Osteocyte (in vitro differentiated cells): ENCODE measurements at regions not wholly inside any gene's neighbourhood (a gene's known extent, or its start where the extent isn't known, plus 50 kb on each side); places are given as distances from the start of the nearest gene placed in this dataset.

Experiments
- DNase-seq: peaks from one replicate; pipeline ENCODE4 v3.0.0; 2021; ENCODE audit warnings: mixed read lengths; ENCODE audit not compliant: unreplicated experiment; ENCODE audit errors: extremely low spot score
- H3K27ac Mint-ChIP-seq: one replicate; pipeline ENCODE4 v1.8.0; 2021; ENCODE audit warnings: mild to moderate bottlenecking, mixed read lengths; ENCODE audit not compliant: unreplicated experiment
- H3K27me3 Mint-ChIP-seq: one replicate; pipeline ENCODE4 v1.8.0; 2021; ENCODE audit warnings: mixed read lengths; ENCODE audit not compliant: unreplicated experiment
- H3K36me3 Mint-ChIP-seq: one replicate; pipeline ENCODE4 v1.8.0; 2021; ENCODE audit warnings: mixed read lengths; ENCODE audit not compliant: unreplicated experiment
- H3K4me1 Mint-ChIP-seq: one replicate; pipeline ENCODE4 v1.8.0; 2021; ENCODE audit warnings: mixed read lengths; ENCODE audit not compliant: unreplicated experiment
- H3K4me3 Mint-ChIP-seq: one replicate; pipeline ENCODE4 v1.8.0; 2021; ENCODE audit warnings: mild to moderate bottlenecking, moderate library complexity, mixed read lengths; ENCODE audit not compliant: unreplicated experiment
- H3K9me3 Mint-ChIP-seq: one replicate; pipeline ENCODE4 v1.8.0; 2021; ENCODE audit warnings: mixed read lengths; ENCODE audit not compliant: unreplicated experiment
- TF ChIP-seq, protein P1 (sequence below): fragments of 200-600 bp; sonication (generic); IDR thresholded peaks from 2 replicates; pipeline ENCODE4 v1.5.0; 2021; ENCODE audit warnings: antibody characterized with exemption, mild to moderate bottlenecking, moderate library complexity

DNA sequence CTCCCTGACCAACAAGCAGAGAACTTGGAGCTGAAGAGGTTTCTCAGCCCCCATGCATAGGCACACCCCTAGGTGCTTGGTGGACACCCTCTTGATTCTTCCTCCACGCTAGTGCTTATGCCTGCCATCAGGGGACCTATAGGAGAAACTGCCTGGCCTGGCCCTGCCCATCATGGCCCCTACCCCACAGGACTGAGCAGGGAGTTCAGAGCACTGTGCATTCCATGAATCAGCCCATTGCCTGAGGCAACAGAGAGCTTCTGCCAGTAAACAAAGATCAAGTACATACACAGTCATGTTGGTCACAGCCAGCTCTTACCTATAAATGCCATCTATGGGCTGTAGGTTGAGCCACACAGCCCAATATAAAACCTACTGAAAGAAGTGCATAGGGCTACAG is 99.1 kb upstream of the EDNRA start:
- Mint-ChIP-seq H3K4me1 (no peaks in the 10 kb centered on the region), H3K27me3 (no peaks in the 10 kb centered on the region), H3K4me3 (no peak overlapping the region), H3K27ac (no peak overlapping the region), H3K9me3 (peaks cover 23% of the 10 kb centered on the region), H3K36me3 (peaks cover 6% of the 10 kb centered on the region)
- DNase-seq, result no peak
- TF ChIP-seq, protein P1, sequence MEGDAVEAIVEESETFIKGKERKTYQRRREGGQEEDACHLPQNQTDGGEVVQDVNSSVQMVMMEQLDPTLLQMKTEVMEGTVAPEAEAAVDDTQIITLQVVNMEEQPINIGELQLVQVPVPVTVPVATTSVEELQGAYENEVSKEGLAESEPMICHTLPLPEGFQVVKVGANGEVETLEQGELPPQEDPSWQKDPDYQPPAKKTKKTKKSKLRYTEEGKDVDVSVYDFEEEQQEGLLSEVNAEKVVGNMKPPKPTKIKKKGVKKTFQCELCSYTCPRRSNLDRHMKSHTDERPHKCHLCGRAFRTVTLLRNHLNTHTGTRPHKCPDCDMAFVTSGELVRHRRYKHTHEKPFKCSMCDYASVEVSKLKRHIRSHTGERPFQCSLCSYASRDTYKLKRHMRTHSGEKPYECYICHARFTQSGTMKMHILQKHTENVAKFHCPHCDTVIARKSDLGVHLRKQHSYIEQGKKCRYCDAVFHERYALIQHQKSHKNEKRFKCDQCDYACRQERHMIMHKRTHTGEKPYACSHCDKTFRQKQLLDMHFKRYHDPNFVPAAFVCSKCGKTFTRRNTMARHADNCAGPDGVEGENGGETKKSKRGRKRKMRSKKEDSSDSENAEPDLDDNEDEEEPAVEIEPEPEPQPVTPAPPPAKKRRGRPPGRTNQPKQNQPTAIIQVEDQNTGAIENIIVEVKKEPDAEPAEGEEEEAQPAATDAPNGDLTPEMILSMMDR, result no peak

DNA sequence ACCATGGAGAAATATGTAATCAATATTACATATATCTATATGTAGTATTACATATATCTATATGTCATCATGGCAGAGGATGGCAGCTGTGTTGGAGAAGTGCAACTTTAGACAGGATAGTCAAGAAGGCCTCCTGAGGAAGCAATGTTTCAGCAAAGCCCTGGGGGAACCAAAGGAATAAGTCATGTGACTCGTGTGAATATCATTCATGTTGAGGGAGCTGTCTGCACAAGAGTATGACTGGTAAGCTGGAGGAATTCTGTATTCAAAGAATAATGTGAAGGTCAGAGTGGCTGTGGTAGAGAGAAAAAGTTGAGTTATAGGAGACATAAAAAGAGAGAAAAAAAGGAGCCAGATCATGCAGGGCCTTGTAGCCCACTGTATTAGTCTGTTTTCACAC is 92.9 kb upstream of the EDNRA start:
- Mint-ChIP-seq H3K4me3 (no peak overlapping the region), H3K36me3 (peaks cover 1% of the 10 kb centered on the region), H3K9me3 (peaks cover 6% of the 10 kb centered on the region), H3K27me3 (no peaks in the 10 kb centered on the region), H3K4me1 (peaks cover 3% of the 10 kb centered on the region), H3K27ac (no peak overlapping the region)
- DNase-seq, result no peak
- TF ChIP-seq, protein P1, result no peak

DNA sequence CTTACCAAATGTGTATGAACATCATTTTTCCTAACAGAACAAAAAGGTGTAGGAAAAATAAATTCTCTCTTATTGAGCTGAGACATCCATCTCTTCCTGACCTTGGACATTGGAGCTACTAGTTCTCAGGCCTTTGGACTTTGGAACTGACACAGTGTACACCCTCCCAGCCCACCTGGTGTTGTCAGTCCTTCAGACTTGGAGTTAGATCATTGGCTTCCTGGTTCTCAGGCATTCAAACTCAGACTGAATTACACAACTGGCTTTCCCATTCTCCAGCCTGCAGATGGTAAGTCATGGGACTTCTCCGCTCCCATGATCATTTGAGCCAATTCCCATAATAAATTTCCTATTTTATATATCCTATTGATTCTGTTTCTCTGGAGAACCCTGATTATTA is 84.8 kb upstream of the EDNRA start:
- peaks cover 22% of the 10 kb centered on the region for H3K9me3 Mint-ChIP-seq
- TF ChIP-seq, protein P1, result no peak
- no peak for DNase-seq
- no peak overlapping the region for H3K4me3 Mint-ChIP-seq
- H3K4me1 Mint-ChIP-seq, result no peaks in the 10 kb centered on the region
- H3K27me3 Mint-ChIP-seq, result no peaks in the 10 kb centered on the region
- H3K36me3 Mint-ChIP-seq, result peaks cover 2% of the 10 kb centered on the region
- H3K27ac Mint-ChIP-seq, result no peak overlapping the region

DNA sequence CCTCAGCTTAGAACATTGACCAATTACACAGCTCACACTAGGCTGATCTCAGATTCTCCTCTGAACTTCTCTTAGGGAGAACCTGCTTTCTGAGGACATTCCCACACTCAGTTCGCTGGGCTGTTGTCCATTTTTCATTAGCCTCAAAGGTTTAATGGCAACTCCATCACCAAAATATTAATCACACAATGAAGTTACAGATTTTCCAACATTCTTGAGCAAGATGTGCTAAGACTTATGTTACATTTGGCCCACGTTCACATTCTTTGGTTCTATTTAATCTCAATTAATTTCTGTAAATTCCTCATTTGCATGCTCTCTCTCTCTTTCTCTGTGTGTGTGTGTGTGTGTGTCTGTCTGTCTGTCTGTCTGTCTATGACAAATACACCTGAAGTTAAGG is 82.3 kb upstream of the EDNRA start:
- TF ChIP-seq, protein P1, result no peak
- no peak for DNase-seq
- no peak overlapping the region for H3K27ac Mint-ChIP-seq
- H3K4me3 Mint-ChIP-seq, result no peak overlapping the region
- peaks cover 2% of the 10 kb centered on the region for H3K36me3 Mint-ChIP-seq
- H3K4me1 Mint-ChIP-seq, result peaks cover 2% of the 10 kb centered on the region
- no peaks in the 10 kb centered on the region for H3K27me3 Mint-ChIP-seq
- peaks cover 19% of the 10 kb centered on the region for H3K9me3 Mint-ChIP-seq

DNA sequence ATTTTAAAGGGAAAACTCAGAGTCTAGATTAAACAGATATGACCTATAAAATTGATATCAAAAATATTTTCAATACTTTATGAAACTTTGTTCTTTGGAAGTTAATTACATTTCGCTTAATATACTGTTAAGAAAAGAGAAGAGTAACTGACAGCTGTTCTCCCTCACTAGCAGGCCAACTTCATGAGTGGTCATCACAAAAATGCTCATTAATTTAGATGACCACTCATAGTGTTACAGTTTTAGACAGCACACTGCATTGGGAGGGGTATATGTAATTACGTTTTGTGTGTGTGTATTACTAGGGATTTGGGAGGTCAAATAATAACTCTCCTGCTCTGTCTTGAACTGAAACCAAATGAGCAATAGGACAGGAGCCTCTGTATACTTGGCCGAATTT is 80.2 kb upstream of the EDNRA start:
- Mint-ChIP-seq H3K9me3 (peaks cover 10% of the 10 kb centered on the region), H3K36me3 (peaks cover 4% of the 10 kb centered on the region), H3K27ac (no peak overlapping the region), H3K27me3 (no peaks in the 10 kb centered on the region), H3K4me1 (peaks cover 2% of the 10 kb centered on the region), H3K4me3 (no peak overlapping the region)
- no peak for DNase-seq
- TF ChIP-seq, protein P1, result no peak
